Stimulated activated naive CD4-positive, alpha-beta T cell (primary cell): ENCODE measurements at regions not wholly inside any gene's neighbourhood (a gene's known extent, or its start where the extent isn't known, plus 50 kb on each side); places are given as distances from the start of the nearest gene placed in this dataset.

Experiments used
- DNase-seq, 6 experiments: peaks; one replicate each; lab custom pipeline; 2025; lab: John Stamatoyannopoulos, UW

GRCh38 chr2:860259-860855 lies 90.3 kb upstream of the SNTG2 start:
- DNase-seq: no peak

DNA sequence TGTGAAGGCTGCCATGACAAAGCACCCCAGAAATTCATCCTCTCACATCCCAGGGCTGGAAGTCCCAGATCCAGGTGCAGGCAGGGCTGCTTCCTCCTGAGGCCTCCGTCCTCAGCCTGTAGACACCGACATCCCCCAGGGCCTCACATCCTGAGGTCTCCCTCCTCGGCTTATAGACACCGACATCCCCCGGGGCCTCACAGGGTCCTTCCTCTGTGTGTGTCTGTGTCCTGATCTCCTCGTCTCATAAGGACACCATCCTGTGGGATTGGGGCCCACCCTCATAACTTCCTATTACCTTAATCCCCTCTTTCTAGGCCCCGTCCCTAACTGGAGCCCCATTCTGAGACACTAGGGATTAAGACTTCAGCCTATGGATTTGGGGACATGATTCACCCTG lies 92.0 kb upstream of the SNTG2 start:
- no peak for DNase-seq

- no peak for DNase-seq
These were observed 92.7 kb upstream of the SNTG2 start for GRCh38 chr2:857937-858336.

- DNase-seq: no peak
These were observed 93.6 kb upstream of the SNTG2 start for GRCh38 chr2:857081-857480.

GRCh38 chr2:856456-856855 lies 94.2 kb upstream of the SNTG2 start:
- no peak for DNase-seq

DNA sequence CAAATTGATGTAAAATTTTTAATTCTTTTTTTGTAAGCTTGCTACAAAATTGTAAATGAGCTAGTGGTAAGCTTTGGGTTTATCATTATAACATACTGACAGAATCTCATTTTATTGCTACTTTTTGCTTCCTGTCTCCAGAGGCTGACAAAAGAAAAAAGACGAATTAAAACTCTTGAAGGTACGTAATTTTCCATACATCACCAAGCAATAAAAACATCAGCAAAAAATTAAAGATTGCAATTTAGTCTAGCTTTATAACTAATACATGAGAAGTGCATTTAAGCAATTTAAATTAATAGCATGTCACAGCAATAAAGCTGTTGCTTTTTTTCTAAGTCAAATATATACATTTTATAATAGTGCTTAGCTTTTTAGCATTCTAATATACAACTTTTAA lies 94.6 kb upstream of the SNTG2 start:
- DNase-seq: no peak

- peak in 1 of 6 experiments; percentile 8 for DNase-seq
These were observed 95.5 kb upstream of the SNTG2 start for GRCh38 chr2:855177-855576.

DNA sequence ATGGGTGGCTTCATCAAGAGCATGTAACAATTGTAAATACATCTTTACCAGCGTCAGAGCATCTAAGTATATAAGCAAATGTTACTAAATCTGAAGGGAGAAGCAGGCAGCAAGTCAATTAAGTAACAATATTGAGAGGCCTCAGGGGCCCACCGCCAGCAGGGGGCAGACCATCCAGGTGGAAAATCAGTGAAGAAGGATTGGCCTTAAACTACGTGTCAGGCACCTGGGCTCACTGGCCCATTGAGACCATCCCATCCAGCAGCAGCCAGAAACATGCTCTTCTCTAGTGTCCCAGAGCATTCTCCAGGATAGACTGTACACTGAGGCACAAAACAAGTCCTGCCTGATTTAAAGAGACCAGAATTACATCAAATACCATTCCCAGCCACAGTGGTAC lies 96.2 kb upstream of the SNTG2 start:
- peak in 2 of 6 experiments; percentile 4 to 8 for DNase-seq

DNA sequence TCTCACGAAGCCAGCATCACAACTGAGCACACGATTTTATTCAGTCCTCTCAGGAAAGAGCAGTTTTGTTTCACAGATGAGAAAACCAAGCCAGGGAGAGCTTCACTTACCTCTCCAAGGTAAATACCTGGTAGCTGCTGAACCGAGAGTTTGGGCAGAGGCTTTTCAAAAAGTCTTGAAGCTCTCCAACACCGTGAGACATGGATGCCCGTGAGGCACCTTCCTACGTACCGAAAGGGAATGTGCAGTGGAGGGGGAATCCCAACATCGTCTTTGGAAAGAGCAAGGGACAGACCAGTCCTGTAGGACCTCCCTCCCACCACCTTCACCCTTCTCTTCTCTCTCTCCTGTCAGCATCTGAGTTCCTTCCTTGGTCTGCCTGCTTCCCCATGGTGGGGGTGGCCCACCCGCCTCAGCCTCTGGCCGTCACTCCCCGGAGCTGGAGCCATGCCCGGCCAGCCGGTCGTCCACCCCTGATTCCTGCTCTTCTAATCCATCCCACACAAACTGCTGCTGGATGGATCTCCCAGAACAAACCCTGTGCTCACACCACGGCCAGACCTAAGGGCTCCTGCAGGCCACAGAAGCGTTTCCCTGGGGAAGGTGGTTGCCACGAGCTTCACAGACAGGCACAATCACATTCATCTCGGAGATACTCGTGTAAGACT lies 97.3 kb upstream of the SNTG2 start:
- DNase-seq: no peak

DNA sequence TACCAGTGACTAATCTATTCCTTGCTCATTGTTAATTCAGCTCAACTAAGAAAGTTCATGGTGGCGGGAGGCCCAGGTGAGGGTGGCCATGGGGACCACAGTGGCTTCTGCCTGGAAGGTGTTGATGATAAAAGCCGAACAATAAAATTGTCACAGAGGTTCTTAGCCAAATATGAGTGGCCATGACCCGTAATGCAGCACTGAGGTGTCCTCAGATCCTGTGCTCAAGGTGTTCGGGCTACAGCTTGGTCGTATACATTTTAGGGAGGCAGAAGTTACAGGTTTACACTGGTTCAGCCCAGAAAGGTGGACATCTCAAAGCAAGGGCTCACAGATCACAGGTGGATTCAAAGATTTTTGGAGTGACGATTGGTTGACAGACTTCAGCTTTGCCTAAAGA lies 98.5 kb upstream of the SNTG2 start:
- no peak for DNase-seq

DNA sequence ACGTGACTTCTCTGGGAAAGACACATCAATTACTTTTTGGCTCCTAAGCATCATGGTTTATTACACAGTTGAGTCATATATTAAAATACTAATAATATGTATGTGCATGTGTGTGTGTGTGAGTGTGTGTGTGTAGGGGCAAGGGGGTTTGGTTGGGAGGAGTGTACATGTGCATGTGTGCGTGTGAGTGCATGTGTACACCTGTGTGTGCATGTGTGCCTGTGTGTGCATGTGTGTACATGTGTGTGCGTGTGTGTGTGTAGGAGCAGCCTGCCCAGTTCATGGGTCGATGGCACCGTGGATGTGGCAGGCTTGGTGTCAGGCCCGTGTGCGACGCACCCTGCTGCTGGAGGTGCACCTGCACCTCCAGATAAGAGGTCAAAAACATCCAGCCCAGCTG lies 99.0 kb upstream of the SNTG2 start:
- no peak for DNase-seq

GRCh38 chr2:851078-851477 lies 99.6 kb upstream of the SNTG2 start:
- DNase-seq: no peak

DNA sequence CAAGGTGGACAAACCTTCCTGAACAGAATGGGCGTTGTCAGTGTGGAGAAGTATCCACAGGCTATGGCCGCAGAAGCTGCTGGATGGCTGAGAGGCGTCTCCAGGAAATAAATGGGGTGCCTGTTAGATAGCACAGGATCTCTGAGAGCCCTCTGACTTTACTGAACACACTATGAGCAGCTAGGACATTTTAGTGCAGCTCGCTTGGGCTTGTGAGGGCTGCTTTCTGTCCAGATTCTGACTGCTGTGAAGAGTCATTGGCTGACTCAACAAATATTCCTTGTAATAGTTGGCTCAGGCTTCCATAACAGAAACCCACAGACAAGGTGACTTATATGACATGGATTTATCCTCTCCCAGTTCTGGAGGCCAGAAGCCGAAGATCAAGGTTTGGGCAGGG lies 100.2 kb upstream of the SNTG2 start:
- no peak for DNase-seq

- DNase-seq: no peak
These were observed 102.5 kb upstream of the SNTG2 start for GRCh38 chr2:848099-848498.

- DNase-seq: no peak
These were observed 103.0 kb upstream of the SNTG2 start for GRCh38 chr2:847669-848068.

DNA sequence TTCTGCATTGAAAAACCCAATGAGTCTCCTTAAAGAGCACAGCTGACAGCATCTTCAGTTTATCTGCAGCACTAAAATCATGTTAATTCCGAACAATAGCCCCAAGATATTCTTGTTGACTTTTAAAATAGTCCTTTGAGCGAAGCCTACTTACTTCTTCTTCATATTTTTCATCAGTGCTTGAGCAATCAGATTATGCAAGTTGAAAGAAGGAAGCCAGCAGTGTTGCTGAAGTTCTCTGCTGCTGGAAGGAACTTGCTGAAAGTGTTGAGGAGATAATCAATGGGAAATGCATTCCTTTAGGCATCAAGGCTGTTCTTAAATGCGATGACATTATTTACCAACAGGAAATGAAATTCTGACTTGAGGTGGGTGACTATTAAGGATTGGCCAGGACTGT lies 105.9 kb upstream of the SNTG2 start:
- no peak for DNase-seq

GRCh38 chr2:842151-842803 lies 108.4 kb upstream of the SNTG2 start:
- no peak for DNase-seq

DNA sequence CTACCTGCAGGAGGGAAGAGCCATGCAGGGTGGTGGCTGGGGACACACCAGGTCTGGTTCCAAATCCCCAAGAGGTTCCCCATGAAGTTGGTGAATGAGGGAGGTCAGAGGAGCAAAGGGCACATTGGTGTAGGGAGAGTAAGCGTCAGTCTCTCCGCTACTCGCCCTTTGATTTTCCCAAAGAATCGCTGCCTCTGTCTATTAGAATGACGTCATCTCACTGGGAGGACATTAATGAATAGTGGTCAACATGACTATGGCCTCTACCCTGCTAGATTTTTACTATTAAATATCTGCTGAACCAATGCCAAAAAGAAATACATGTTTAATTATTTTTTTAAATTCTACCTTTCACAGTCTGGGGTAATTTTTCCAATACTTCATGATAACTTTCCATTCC lies 109.6 kb upstream of the SNTG2 start:
- DNase-seq: no peak

DNA sequence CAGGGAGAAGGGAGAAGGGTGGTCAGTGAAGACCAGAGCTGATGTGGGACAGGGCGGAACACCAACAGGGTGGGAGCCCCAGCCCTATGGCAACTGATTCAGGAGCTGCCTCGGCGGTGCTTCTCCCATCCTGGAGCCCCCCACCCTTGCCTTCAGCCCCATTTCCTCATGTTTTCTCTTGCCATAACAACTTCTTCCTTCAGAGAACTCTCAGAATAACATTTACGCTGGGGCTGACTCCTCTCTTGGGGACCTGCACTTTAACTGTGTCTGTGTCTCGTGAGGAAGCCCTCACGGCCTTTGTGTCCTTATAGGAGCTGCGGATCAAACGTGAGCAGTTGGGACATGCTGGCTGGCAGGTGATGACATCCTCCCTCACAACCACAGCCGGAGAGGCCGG lies 116.4 kb upstream of the SNTG2 start:
- DNase-seq: no peak

GRCh38 chr2:833180-833579 lies 117.5 kb upstream of the SNTG2 start:
- DNase-seq: no peak

DNA sequence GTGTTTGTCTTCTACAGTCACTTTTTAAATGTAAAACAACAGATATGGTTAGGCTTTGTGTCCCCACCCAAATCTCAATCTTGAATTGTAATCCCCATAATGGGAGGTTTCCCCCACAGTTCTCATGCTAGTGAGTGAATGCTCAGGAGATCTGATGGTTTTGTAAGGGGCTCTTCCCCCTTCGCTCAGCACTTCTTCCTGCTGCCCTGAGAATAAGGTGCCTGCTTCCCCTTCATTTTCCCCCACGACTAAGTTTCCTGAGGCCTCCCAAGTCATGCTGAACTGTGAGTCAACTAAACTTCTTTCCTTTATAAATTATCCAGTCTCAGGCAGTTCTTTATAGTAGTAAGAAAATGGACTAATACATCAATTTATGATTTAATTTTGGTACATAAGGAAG lies 118.0 kb upstream of the SNTG2 start:
- DNase-seq: no peak

DNA sequence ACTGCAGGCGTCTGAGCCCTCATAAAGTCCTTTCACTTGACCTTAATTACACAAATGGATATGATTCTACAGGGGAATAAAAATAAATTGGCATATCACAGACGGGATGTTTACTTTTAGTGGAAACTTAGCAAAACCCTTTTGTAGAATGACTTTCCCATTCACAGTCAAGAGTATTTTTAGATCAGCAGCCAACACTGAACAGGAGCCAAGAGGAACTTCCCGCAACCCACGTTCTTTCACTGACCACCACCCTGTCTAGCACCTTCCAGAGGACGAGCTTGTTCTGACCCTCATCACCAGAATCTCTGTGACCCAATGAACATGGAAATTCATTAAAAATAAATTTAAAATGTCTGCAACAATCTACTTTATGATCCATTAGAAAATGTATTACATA lies 119.0 kb upstream of the SNTG2 start:
- no peak for DNase-seq

- no peak for DNase-seq
These were observed 119.5 kb upstream of the SNTG2 start for GRCh38 chr2:831225-831536.
